Esophagus squamous epithelium (tissue), 5 donors: ENCODE measurements at regions not wholly inside any gene's neighbourhood (a gene's known extent, or its start where the extent isn't known, plus 50 kb on each side); places are given as distances from the start of the nearest gene placed in this dataset.

Experiments used
- DNase-seq: peaks from one replicate; lab custom pipeline; 2025; lab: John Stamatoyannopoulos, UW
- H3K27ac ChIP-seq, 4 donors: fragments of 200-600 bp; sonication (generic); one replicate each; pipeline ENCODE4 v1.5.1; 2016 to 2019; ENCODE audit warnings: mild to moderate bottlenecking in 1 of 4
- H3K27me3 ChIP-seq, 4 donors: fragments of 200-600 bp; sonication (generic); 1 replicate in 3 of 4; 2 replicates in 1 of 4; pipeline versions ENCODE4 v1.5.1 to v1.6.0; 2017 to 2021; ENCODE audit warnings: antibody characterized with exemption in 1 of 4
- H3K36me3 ChIP-seq, 3 donors: fragments of 200-600 bp; sonication (generic); one replicate each; pipeline ENCODE4 v1.5.1; 2016 to 2019
- H3K4me1 ChIP-seq, 3 donors: fragments of 200-600 bp; sonication (generic); one replicate each; pipeline ENCODE4 v1.5.1; 2017 to 2019
- H3K4me3 ChIP-seq, 4 donors: fragments of 200-600 bp; sonication (generic); 1 replicate in 3 of 4; 2 replicates in 1 of 4; pipeline ENCODE4 v1.5.1; 2016 to 2019; ENCODE audit warnings: mild to moderate bottlenecking in 2 of 4, moderate library complexity in 1 of 4
- H3K9me3 ChIP-seq, 3 donors: fragments of 200-600 bp; sonication (generic); one replicate each; pipeline ENCODE4 v1.5.1; 2016 to 2019
- POLR2A ChIP-seq, 4 donors: fragments of 450-650 bp; IDR thresholded peaks; one replicate each; pipeline ENCODE4 v1.6.1; 2017; ENCODE audit warnings: antibody characterized with exemption in 4 of 4, mild to moderate bottlenecking in 4 of 4, moderate library complexity in 3 of 4
- WGBS, 2 donors: methylation state at CpG; one replicate each; pipeline ENCODE4 v1.1.5; 2018; 5-methylcytosine and 5-hydroxymethylcytosine counted together
- intact Hi-C: fragments of 100-400 bp; cut with DNase I; formaldehyde crosslinking; loops from one replicate; pipeline ENCODE4 v1.15.0; 2022
- TF ChIP-seq, protein P1 (sequence below), 6 experiments: fragments of 450-650 bp in 4 of 6; fragments of 200-600 bp in 2 of 6; sonication (generic) in 2 of 6; IDR thresholded peaks; one replicate each; pipeline ENCODE4 v1.5.1; 2016 to 2019; ENCODE audit warnings: antibody characterized with exemption in 6 of 6, mild to moderate bottlenecking in 4 of 6, moderate library complexity in 4 of 6
- donor health status: DM: yes; HTN: yes; CAD: no.

GRCh38 chr7:84823530-84823929, 363.3 kb downstream of the SEMA3D start:
- intact Hi-C loops: no loop called here
- H3K36me3 ChIP-seq: no peaks in the 10 kb centered on the region
- 62 to 70% methylated on average over 2 of the region's 2 CpGs for WGBS, 2 donors
- TF ChIP-seq POLR2A (IDR thresholded peaks at IDR 0.05): no peak
- TF ChIP-seq, protein P1, sequence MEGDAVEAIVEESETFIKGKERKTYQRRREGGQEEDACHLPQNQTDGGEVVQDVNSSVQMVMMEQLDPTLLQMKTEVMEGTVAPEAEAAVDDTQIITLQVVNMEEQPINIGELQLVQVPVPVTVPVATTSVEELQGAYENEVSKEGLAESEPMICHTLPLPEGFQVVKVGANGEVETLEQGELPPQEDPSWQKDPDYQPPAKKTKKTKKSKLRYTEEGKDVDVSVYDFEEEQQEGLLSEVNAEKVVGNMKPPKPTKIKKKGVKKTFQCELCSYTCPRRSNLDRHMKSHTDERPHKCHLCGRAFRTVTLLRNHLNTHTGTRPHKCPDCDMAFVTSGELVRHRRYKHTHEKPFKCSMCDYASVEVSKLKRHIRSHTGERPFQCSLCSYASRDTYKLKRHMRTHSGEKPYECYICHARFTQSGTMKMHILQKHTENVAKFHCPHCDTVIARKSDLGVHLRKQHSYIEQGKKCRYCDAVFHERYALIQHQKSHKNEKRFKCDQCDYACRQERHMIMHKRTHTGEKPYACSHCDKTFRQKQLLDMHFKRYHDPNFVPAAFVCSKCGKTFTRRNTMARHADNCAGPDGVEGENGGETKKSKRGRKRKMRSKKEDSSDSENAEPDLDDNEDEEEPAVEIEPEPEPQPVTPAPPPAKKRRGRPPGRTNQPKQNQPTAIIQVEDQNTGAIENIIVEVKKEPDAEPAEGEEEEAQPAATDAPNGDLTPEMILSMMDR (IDR thresholded peaks at IDR 0.05): no peak
- H3K9me3 ChIP-seq: no peaks in the 10 kb centered on the region
- H3K4me3 ChIP-seq: no peak overlapping the region
- H3K4me1 ChIP-seq: no peaks in the 10 kb centered on the region
- no peaks in the 10 kb centered on the region for H3K27me3 ChIP-seq
- H3K27ac ChIP-seq: no peak overlapping the region
- DNase-seq: no peak

- DNase-seq: no peak
- Histone ChIP-seq H3K4me1 (no peaks in the 10 kb centered on the region), H3K9me3 (no peaks in the 10 kb centered on the region), H3K4me3 (no peak overlapping the region), H3K27ac (no peak overlapping the region), H3K36me3 (no peaks in the 10 kb centered on the region), H3K27me3 (no peaks in the 10 kb centered on the region)
- 78 to 87% methylated on average over 6 of the region's 6 CpGs for WGBS, 2 donors
- intact Hi-C loops: no loop called here
- TF ChIP-seq POLR2A (IDR thresholded peaks at IDR 0.05): no peak
- TF ChIP-seq, protein P1 (IDR thresholded peaks at IDR 0.05): no peak
These were observed 363.8 kb downstream of the SEMA3D start for GRCh38 chr7:84822941-84823510.

- no peak for DNase-seq
- WGBS, 2 donors: 84 to 88% methylated on average over 3 of the region's 3 CpGs
- no peak for TF ChIP-seq POLR2A (IDR thresholded peaks at IDR 0.05)
- TF ChIP-seq, protein P1 (IDR thresholded peaks at IDR 0.05): no peak
- Histone ChIP-seq H3K27me3 (no peaks in the 10 kb centered on the region), H3K4me3 (no peak overlapping the region), H3K9me3 (no peaks in the 10 kb centered on the region), H3K36me3 (no peaks in the 10 kb centered on the region), H3K27ac (no peak overlapping the region), H3K4me1 (peaks cover 0 to 1% (median 0%) of the 10 kb centered on the region in 3 donors)
- intact Hi-C loops: no loop called here
These were observed 365.0 kb downstream of the SEMA3D start for GRCh38 chr7:84821671-84822534.

GRCh38 chr7:84820481-84820880, 366.4 kb downstream of the SEMA3D start:
- WGBS, 2 donors: 42 to 48% methylated on average over 2 of the region's 2 CpGs
- TF ChIP-seq POLR2A (IDR thresholded peaks at IDR 0.05): no peak
- TF ChIP-seq, protein P1 (IDR thresholded peaks at IDR 0.05): no peak

GRCh38 chr7:84817016-84817415, 369.8 kb downstream of the SEMA3D start:
- H3K36me3 ChIP-seq: no peaks in the 10 kb centered on the region
- no peaks in the 10 kb centered on the region for H3K27me3 ChIP-seq
- DNase-seq: no peak
- intact Hi-C loops: no loop called here
- WGBS, 2 donors: 71 to 78% methylated on average over 1 of the region's 1 CpG
- TF ChIP-seq POLR2A (IDR thresholded peaks at IDR 0.05): no peak
- TF ChIP-seq, protein P1 (IDR thresholded peaks at IDR 0.05): no peak
- H3K4me1 ChIP-seq: peaks cover 0 to 33% (median 10%) of the 10 kb centered on the region in 3 donors
- H3K4me3 ChIP-seq: no peak overlapping the region
- H3K27ac ChIP-seq: no peak overlapping the region
- H3K9me3 ChIP-seq: no peaks in the 10 kb centered on the region

More at GRCh38 chr7:84820481-84820880, 366.4 kb downstream of the SEMA3D start:
- Histone ChIP-seq H3K27me3 (no peaks in the 10 kb centered on the region), H3K4me3 (no peak overlapping the region), H3K9me3 (no peaks in the 10 kb centered on the region), H3K36me3 (no peaks in the 10 kb centered on the region), H3K27ac (no peak overlapping the region), H3K4me1 (peaks cover 0 to 10% (median 0%) of the 10 kb centered on the region in 3 donors)
- intact Hi-C loops: no loop called here
- no peak for DNase-seq
